ENCODE measurements at regions not wholly inside any gene's neighbourhood (a gene's known extent, or its start where the extent isn't known, plus 50 kb on each side); places are given as distances from the start of the nearest gene placed in this dataset.

- no peak overlapping the region for H3K4me3 ChIP-seq (ENCODE audit: low read depth, low read length)
- no peak for TF ChIP-seq CTCF (IDR thresholded peaks at IDR 0.05; ENCODE audit: borderline replicate concordance, insufficient read depth, low read depth, low read length)
Measured at GRCh38 chr1:90277270-90277669, 282.4 kb downstream of the ZNF326 start.

GRCh38 chr1:90274376-90274775 is 279.5 kb downstream of the ZNF326 start:
- H3K4me3 ChIP-seq (ENCODE audit: low read depth, low read length) = no peak overlapping the region
- TF ChIP-seq CTCF (IDR thresholded peaks at IDR 0.05; ENCODE audit: borderline replicate concordance, insufficient read depth, low read depth, low read length) = no peak

- no peak overlapping the region for H3K4me3 ChIP-seq (ENCODE audit: low read depth, low read length)
- no peak for TF ChIP-seq CTCF (IDR thresholded peaks at IDR 0.05; ENCODE audit: borderline replicate concordance, insufficient read depth, low read depth, low read length)
Measured at GRCh38 chr1:90273241-90273774, 278.4 kb downstream of the ZNF326 start.

- no peak overlapping the region for H3K4me3 ChIP-seq (ENCODE audit: low read depth, low read length)
- TF ChIP-seq CTCF (IDR thresholded peaks at IDR 0.05; ENCODE audit: borderline replicate concordance, insufficient read depth, low read depth, low read length) = no peak
Measured at GRCh38 chr1:90262791-90263190, 267.9 kb downstream of the ZNF326 start.

- no peak overlapping the region for H3K4me3 ChIP-seq (ENCODE audit: low read depth, low read length)
- TF ChIP-seq CTCF (IDR thresholded peaks at IDR 0.05; ENCODE audit: borderline replicate concordance, insufficient read depth, low read depth, low read length) = no peak
Measured at GRCh38 chr1:90262286-90262685, 267.4 kb downstream of the ZNF326 start.

GRCh38 chr1:90246069-90246468 is 251.2 kb downstream of the ZNF326 start:
- TF ChIP-seq CTCF (IDR thresholded peaks at IDR 0.05; ENCODE audit: borderline replicate concordance, insufficient read depth, low read depth, low read length) = no peak
- no peak overlapping the region for H3K4me3 ChIP-seq (ENCODE audit: low read depth, low read length)

GRCh38 chr1:90236493-90236892 is 241.6 kb downstream of the ZNF326 start:
- no peak overlapping the region for H3K4me3 ChIP-seq (ENCODE audit: low read depth, low read length)
- TF ChIP-seq CTCF (IDR thresholded peaks at IDR 0.05; ENCODE audit: borderline replicate concordance, insufficient read depth, low read depth, low read length) = no peak
